H7 (cell line): ENCODE measurements at regions not wholly inside any gene's neighbourhood (a gene's known extent, or its start where the extent isn't known, plus 50 kb on each side); places are given as distances from the start of the nearest gene placed in this dataset.
"Not testable (repeated sequence)": the region's sequence is repeated elsewhere in the genome, so short reads cannot be mapped to it uniquely, and the experiment has no call there.

ENCODE experiments used
- DNase-seq: peaks from one replicate; pipeline ENCODE4 v3.0.0; 2012
- H3K27me3 ChIP-seq: 2 replicates; pipeline ENCODE4 v1.6.0; 2011; ENCODE audit warnings: mild to moderate bottlenecking, low read length; ENCODE audit not compliant: control insufficient read depth, insufficient read depth
- H3K36me3 ChIP-seq: replicated peaks from 2 replicates; pipeline ENCODE4 v1.5.1; 2011; ENCODE audit warnings: low read length; ENCODE audit not compliant: control insufficient read depth, insufficient read depth
- H3K4me3 ChIP-seq: 2 replicates; pipeline ENCODE4 v1.5.1; 2011; ENCODE audit warnings: low read depth, mild to moderate bottlenecking, control low read depth, low read length, moderate library complexity; ENCODE audit not compliant: insufficient read depth

DNA sequence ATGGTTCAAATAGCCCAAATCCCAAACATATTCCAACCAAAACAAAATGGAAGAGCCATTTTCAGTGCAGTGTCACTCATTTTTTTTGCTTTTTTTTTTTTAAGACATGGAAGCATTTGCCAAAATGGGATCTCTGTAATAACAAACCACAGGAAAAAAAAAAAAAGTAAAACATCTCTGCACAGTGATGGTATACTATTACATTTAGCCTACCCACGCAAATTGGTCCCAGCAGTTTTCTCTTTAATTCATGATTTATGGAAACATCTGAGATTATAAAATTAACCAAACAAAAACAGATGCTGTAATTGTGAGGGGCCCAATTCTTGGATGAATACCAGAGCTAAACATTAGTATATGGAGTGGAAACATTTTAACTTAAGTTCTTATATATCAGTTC, 566.6 kb downstream of the ZNF608 start:
- no peak overlapping the region for H3K4me3 ChIP-seq
- DNase-seq, result no peak
- no peaks in the 10 kb centered on the region for H3K27me3 ChIP-seq
- no peaks in the 10 kb centered on the region for H3K36me3 ChIP-seq

DNA sequence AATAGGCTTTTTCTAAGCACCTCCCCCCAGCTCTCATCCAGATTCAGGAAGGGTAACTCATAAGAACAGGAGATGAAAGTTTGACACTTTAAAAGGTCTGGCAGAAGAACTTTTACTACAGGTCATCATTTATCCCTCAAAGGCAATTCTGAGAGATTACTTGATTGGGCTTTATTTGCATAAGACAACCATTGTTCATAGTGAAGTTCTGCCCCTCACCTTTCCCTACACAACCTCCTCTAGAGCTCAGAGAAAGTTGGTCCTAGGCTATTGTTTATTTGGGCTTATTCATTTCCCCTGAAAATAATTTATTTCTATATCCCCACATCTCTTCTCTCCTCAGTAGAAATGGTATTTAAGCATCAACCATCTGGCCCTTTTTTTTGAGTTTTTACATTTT, 568.4 kb downstream of the ZNF608 start:
- no peaks in the 10 kb centered on the region; the same call in 1 of the 2 replicates for H3K27me3 ChIP-seq
- H3K4me3 ChIP-seq, result no peak overlapping the region
- no peaks in the 10 kb centered on the region; the same call in 1 of the 2 replicates for H3K36me3 ChIP-seq
- no peak for DNase-seq

DNA sequence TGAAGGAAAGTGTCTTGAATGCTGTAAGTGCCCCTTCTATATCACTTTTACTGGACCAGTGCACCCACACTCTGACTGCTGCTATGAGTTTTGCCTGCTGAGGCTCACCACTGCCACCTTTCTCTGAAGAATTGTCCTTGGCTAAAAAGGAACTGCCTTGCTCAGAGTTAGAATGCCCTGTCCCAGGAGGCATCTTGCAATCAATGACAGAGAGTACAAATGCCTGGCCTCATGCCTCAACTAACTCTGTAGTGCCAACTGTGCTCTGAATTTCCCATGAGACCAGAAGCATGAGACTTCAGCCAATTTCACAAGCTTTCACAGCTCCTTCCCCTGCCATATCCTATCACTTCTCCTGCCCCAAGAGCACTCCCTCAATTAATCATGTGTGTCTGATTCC, 569.7 kb downstream of the ZNF608 start:
- Histone ChIP-seq H3K36me3 (no peaks in the 10 kb centered on the region; the same call in 1 of the 2 replicates), H3K27me3 (no peaks in the 10 kb centered on the region; the same call in 1 of the 2 replicates), H3K4me3 (no peak overlapping the region)
- no peak for DNase-seq

DNA sequence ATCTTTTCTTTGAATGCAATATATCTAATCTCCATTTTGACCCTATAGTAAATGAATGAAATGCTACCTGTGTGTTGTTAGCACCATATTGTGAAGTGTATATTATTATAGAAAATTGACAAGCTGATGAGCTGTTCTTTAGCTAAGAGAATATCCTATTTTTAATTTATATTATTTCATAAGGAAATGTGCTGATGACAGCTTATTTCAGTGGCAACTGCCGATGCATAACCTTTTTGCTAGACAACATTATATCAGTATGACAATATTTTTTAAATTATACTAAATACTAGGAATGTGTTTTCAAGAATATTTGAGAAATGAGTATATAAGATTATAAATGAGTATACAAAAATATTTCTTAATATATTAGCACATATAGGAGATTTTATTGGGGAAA, 573.1 kb downstream of the ZNF608 start:
- H3K27me3 ChIP-seq, result no peaks in the 10 kb centered on the region; the same call in 1 of the 2 replicates
- H3K36me3 ChIP-seq, result no peaks in the 10 kb centered on the region; the same call in 1 of the 2 replicates
- DNase-seq, result no peak
- no peak overlapping the region for H3K4me3 ChIP-seq

DNA sequence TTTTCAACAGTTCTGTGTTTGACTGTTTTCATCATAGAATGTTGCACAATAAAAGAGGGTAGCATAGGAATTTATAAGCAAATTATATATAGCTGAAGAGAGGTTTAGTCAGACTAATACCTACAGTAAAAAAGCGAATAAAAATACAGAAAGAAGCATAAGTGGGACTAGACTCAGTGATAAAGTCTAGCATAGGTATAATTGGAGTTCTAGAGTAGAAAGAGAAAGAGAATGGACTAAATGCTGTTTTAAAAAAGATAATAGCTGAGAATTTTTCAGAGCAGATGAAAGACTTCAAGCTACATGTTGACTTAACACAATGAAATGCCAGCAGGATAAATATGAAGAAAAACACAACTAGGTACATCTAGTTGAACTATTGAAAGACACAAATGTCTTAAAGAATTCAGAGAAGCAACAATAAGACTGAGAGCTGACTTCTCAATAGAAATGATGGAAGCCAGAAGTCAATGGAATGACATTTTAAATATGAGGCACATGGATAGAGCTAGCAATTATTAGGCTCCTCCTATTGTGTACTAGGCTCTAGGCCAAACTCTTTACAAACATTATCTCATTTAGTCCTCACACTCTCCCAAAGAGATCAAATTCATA, 573.9 kb downstream of the ZNF608 start:
- no peaks in the 10 kb centered on the region; the same call in 1 of the 2 replicates for H3K27me3 ChIP-seq
- no peak for DNase-seq
- no peak overlapping the region for H3K4me3 ChIP-seq
- no peaks in the 10 kb centered on the region; the same call in 1 of the 2 replicates for H3K36me3 ChIP-seq

DNA sequence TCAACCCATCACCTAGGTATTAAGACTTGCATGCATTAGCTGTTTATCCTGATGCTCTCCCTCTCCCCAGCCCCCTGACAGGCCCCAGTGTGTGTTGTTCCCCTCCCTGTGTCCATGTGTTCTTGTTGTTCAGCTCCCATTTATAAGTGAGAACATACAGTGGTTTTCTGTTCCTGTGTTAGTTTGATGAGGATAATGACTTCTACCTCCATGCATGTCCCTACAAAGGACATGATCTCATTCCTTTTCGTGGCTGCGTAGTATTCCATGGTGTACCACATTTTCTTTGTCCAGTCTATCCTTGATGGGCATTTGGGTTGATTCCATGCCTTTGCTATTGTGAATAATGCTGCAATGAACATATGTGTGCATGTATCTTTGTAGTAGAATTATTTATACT, 578.3 kb downstream of the ZNF608 start:
- not testable (repeated sequence) for DNase-seq, H3K27me3 ChIP-seq

DNA sequence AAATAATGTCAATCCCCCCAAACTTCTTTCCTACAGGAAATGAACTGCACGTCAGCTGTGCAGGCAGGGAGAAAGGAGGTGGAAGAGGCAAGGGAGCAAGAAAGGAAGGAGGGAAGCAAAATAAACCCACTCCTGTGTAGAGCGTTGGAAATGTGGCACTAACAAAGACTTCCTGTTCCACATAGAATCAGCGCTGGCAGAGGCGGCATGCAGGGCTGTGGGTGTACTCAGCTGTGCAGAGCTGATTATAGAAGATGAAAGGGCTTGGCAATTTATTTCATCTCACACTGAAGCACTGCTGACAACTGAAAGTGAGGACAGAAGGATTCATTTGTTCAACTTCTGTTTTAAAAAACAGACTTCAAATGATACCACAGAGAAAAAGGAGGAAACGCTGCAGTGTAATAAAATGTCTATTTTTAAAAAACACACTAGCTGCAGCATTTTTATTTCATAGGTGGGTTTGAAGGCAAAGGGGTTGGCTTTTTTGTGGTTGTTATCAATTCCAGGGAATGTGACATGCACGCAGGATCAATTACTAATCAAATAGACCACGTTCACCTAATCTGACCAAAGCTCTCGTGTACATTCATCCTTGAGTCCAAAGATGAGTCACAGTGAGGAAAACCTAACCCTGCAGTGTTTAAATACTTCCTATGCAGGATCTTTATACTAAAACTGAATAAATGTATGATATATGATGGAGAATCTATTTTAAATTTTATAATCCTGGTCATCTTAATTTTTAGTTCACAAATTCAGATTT, 583.5 kb downstream of the ZNF608 start:
- no peak for DNase-seq
- no peaks in the 10 kb centered on the region for H3K36me3 ChIP-seq
- no peaks in the 10 kb centered on the region for H3K27me3 ChIP-seq
- H3K4me3 ChIP-seq, result no peak overlapping the region

More for the DNA sequence above, 578.3 kb downstream of the ZNF608 start:
- H3K4me3 ChIP-seq, H3K36me3 ChIP-seq: not testable (repeated sequence)

DNA sequence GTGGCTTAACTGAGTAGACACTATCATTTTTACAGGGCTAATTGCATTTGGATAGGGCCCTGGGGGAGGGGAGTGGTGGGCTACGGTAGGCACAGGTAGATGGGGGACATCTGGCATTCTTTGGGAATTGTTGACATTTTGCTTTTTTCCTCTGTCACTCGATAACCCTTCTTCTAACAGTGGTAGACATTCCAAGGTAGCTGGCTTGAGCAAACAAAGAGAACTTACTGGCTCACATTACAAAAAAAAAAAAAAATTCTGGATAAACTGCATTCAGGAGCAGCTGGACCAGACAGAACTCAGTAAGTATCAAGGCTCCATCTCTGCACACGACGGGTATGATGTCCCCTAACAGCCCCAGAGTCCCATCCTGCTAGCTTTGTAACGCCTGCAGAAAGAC, 585.2 kb downstream of the ZNF608 start:
- Histone ChIP-seq H3K36me3 (no peaks in the 10 kb centered on the region), H3K4me3 (no peak overlapping the region), H3K27me3 (no peaks in the 10 kb centered on the region)
- no peak for DNase-seq

DNA sequence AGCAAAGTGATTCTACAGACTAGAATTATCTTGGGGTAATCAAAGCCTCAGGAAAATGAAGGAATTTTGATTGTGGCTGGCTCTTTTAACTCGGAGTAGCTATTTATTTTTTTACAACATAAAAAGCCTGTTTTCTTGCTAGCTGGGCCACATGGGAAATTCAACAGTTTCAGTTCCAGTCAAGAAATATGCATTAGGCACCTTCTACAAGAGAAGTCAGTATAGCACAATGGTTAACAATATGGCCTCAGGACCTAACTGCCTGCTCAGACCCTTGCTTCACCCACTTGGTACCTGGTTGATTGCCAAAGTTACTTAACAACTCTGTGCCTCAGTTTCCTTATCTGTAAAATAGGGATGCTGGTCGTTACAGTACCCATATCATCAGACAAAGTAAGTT, 586.2 kb downstream of the ZNF608 start:
- Histone ChIP-seq H3K36me3 (no peaks in the 10 kb centered on the region), H3K4me3 (no peak overlapping the region), H3K27me3 (no peaks in the 10 kb centered on the region)
- DNase-seq, result no peak

DNA sequence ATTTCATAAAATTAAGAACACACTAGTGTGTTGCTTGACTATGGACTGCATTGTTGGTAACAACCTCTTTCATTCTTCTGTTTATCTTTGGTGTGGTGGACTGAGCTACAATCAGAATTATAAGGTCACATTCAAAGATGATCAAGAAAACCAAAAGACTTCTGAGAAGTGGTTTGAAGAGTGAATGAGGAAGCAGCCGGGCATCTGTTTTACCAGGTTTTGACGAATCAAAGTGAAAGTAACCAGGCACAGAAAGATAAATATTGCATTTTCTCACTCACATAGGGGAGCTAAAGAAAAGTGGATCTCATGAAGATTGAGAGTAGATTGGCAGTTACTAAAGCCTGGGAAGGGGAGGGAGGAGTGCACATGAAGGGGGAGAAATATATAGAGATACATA, 589.1 kb downstream of the ZNF608 start:
- no peak for DNase-seq
- H3K27me3 ChIP-seq, result no peaks in the 10 kb centered on the region
- H3K36me3 ChIP-seq, result no peaks in the 10 kb centered on the region
- no peak overlapping the region for H3K4me3 ChIP-seq

DNA sequence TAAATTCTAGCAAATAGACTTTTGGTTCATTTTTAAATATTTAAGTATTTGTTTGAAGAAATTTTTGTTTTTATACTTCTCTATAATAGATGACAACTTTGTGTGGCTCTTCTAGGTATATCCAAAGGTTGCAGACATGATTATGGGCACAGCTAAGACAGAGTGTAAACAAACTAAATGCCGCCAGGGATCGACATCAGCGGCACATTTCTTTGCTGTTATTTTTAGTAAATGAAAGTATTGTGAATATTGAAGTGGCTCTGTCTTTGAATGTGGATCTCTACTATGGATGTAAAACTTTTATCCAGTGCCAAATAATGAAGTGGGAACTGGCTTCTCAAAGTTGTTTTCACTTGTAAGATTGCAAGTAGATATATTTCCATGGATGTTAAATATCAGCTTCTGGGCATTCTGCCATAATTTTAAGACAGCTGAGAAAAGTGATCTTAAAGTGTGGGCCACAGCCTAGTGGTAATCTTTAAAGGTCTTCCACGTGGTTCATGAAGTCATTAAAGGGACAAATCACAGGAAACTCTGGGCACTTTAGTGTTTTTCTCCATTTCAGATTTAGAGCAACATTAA, 589.9 kb downstream of the ZNF608 start:
- Histone ChIP-seq H3K27me3 (no peaks in the 10 kb centered on the region), H3K36me3 (no peaks in the 10 kb centered on the region), H3K4me3 (no peak overlapping the region)
- DNase-seq, result no peak

DNA sequence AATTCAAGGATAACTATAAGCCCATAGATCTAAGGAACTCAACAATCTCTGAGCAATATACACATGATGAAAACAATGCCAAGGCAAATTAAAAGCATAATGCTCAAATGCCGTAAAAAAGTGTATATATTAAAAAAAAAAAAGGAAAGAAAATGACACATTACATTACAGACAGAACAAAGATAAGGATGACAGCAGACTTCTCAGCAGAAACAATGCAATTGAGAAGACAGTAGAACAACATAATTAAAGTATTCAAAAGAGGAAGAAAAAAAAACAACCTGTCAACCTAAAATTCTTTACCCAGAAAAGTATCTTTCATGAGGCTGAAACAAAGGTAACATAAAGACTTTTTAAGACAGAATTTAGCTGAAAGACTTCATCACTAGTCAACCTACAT, 591.7 kb downstream of the ZNF608 start:
- Histone ChIP-seq H3K36me3 (no peaks in the 10 kb centered on the region), H3K27me3 (no peaks in the 10 kb centered on the region), H3K4me3 (no peak overlapping the region)
- no peak for DNase-seq

DNA sequence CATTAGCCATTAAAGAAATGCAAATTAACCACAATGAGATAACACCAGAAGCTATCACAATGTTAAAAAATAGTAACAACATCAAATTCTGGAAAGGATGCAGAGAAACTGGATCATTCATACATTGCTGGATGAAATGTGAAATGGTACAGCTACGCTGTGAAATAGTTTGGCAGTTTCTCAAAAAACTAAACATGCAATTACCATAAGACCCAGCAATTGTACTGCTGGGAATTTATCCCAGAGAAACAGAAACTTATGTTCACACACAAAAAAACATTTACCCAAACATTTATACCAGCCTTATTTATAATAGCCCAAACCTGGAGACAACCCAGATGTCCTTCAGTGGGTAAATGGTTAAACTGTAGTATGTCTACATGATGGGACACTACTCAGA, 592.9 kb downstream of the ZNF608 start:
- H3K4me3 ChIP-seq, result no peak overlapping the region
- no peak for DNase-seq
- no peaks in the 10 kb centered on the region for H3K36me3 ChIP-seq
- no peaks in the 10 kb centered on the region for H3K27me3 ChIP-seq

DNA sequence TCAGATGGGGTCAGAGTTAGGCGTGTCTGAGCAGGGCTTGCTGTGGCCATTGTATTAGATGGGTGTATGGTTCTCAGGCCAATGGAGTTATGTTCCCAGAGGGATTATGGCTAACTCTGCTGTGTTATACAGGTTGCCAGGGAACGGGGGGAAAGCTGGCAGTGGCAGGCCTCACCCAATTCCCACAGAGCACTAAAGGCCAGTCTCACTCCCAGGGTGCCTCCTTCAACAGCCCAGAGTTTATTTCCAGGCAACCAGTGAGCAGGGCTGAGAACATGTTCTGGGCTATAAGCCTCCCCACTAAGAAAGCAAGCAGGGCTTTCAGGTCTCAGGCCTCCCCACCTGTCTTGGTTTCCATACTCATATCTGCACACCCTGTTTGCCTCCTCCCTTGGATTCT, 597.9 kb downstream of the ZNF608 start:
- Histone ChIP-seq H3K27me3 (no peaks in the 10 kb centered on the region), H3K36me3 (no peaks in the 10 kb centered on the region), H3K4me3 (no peak overlapping the region)
- no peak for DNase-seq

DNA sequence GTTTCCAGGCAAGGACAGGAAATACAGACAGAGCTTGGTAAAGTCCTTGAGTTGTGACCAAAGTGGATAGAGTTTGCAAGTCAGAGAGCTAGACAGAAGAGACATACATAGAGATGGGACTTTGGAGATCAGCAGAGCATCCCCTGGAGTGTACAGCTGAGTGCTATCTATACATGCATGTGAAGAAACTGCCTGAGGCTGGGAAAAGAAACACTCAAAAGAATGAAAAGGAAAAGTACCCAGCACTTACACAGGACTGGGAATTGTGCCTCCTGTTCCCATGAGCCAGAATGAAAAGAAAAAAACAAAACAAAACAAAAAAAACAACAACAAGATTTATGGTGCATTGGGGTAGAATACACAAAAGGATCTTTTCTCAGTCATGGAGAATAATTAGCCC, 606.4 kb downstream of the ZNF608 start:
- H3K4me3 ChIP-seq, result no peak overlapping the region
- no peaks in the 10 kb centered on the region for H3K27me3 ChIP-seq
- H3K36me3 ChIP-seq, result no peaks in the 10 kb centered on the region
- DNase-seq, result no peak
